H1 (cell line): ENCODE measurements at regions not wholly inside any gene's neighbourhood (a gene's known extent, or its start where the extent isn't known, plus 50 kb on each side); places are given as distances from the start of the nearest gene placed in this dataset.

Experiments used
- CTCF ChIA-PET: fragments of 300-600 bp; sonication (Branson Sonifier 250); formaldehyde crosslinking; loops from one replicate; lab custom pipeline; 2021; ENCODE audit not compliant: partially characterized antibody; lab: Charles Lee
- POLR2A ChIA-PET: fragments of 300-600 bp; sonication (Branson Sonifier 250); formaldehyde crosslinking; loops from one replicate; lab custom pipeline; 2021; ENCODE audit warnings: inconsistent platforms; ENCODE audit not compliant: partially characterized antibody; lab: Charles Lee
- DNase-seq, 2 experiments: peaks; one replicate each; pipeline versions ENCODE4 v3.0.0 to v3.0.0-alpha.2; 2010 to 2022; ENCODE audit warnings: low spot score in 2 of 2, low read depth in 1 of 2, mixed read lengths in 1 of 2
- FAIRE-seq: peaks from 2 replicates; lab custom pipeline; 2011; peaks lifted over from hg19 to GRCh38; lab: Jason Lieb, UNC
- H2AFZ ChIP-seq: 2 replicates; pipeline ENCODE4 v1.8.1; 2012; ENCODE audit warnings: low read length, inconsistent platforms
- H2AK5ac ChIP-seq: 2 replicates; pipeline ENCODE4 v1.6.1; 2013; ENCODE audit warnings: low read depth, low read length
- H2BK120ac ChIP-seq: replicated peaks from 2 replicates; pipeline ENCODE3; 2013; ENCODE audit warnings: low read depth, low read length, inconsistent platforms
- H2BK12ac ChIP-seq: 2 replicates; pipeline ENCODE4 v1.6.1; 2013; ENCODE audit warnings: low read depth, low read length
- H2BK15ac ChIP-seq: 2 replicates; pipeline ENCODE4 v1.6.1; 2013; ENCODE audit warnings: low read length
- H2BK20ac ChIP-seq: 2 replicates; pipeline ENCODE4 v1.6.1; 2013; ENCODE audit warnings: low read length
- H2BK5ac ChIP-seq: 2 replicates; pipeline ENCODE4 v1.6.1; 2013; ENCODE audit warnings: low read depth, low read length
- H3K14ac ChIP-seq: 2 replicates; pipeline ENCODE4 v1.6.1; 2013; ENCODE audit warnings: inconsistent platforms; ENCODE audit not compliant: insufficient read length
- H3K18ac ChIP-seq: 2 replicates; pipeline ENCODE4 v1.6.1; 2013; ENCODE audit warnings: low read length; ENCODE audit errors: extremely low read depth
- H3K23ac ChIP-seq: 2 replicates; pipeline ENCODE4 v1.6.1; 2013; ENCODE audit warnings: inconsistent platforms; ENCODE audit not compliant: insufficient read length
- H3K23me2 ChIP-seq: 2 replicates; pipeline ENCODE4 v1.6.1; 2013; ENCODE audit warnings: low read depth, low read length
- H3K27ac ChIP-seq: 2 replicates; pipeline ENCODE4 v1.6.1; 2011; ENCODE audit warnings: low read depth, low read length, inconsistent platforms
- H3K27me3 ChIP-seq, 4 experiments: replicated peaks in 1 of 4; 1 replicate in 1 of 4; 2 replicates in 3 of 4; pipeline versions ENCODE4 v1.6.1 to v1.8.1; 2011 to 2013; ENCODE audit warnings: low read length in 3 of 4, mild to moderate bottlenecking in 3 of 4, inconsistent platforms in 2 of 4, mixed read lengths in 2 of 4, moderate library complexity in 1 of 4; ENCODE audit not compliant: control insufficient read depth in 3 of 4, insufficient read depth in 3 of 4; ENCODE audit errors: extremely low read depth in 1 of 4
- H3K36me3 ChIP-seq, 4 experiments: 2 replicates each; pipeline versions ENCODE4 v1.6.1 to v1.8.1; 2011 to 2013; ENCODE audit warnings: mild to moderate bottlenecking in 4 of 4, low read length in 3 of 4, moderate library complexity in 2 of 4, control low read depth in 1 of 4, inconsistent platforms in 1 of 4; ENCODE audit not compliant: insufficient read depth in 4 of 4, control insufficient read depth in 2 of 4
- H3K4ac ChIP-seq: replicated peaks from 2 replicates; pipeline ENCODE3; 2013; ENCODE audit warnings: low read length, low read depth, mixed read lengths, inconsistent platforms; ENCODE audit not compliant: insufficient read length
- H3K4me1 ChIP-seq, 4 experiments: replicated peaks in 1 of 4; 1 replicate in 1 of 4; 2 replicates in 3 of 4; pipeline versions ENCODE4 v1.6.1 to v1.8.1; 2011 to 2013; ENCODE audit warnings: low read length in 3 of 4, inconsistent platforms in 2 of 4, mixed read lengths in 1 of 4; ENCODE audit not compliant: insufficient read depth in 4 of 4, control insufficient read depth in 3 of 4
- H3K4me2 ChIP-seq, 2 experiments: 2 replicates each; pipeline versions ENCODE4 v1.6.1 to v1.8.1; 2011 to 2013; ENCODE audit warnings: low read depth in 2 of 2, low read length in 2 of 2, control low read depth in 1 of 2, inconsistent platforms in 1 of 2, mild to moderate bottlenecking in 1 of 2; ENCODE audit not compliant: insufficient read depth in 1 of 2
- H3K4me3 ChIP-seq, 4 experiments: fragments of 200-600, 300-600 bp in 1 of 4; sonication (generic), shearing (Covaris generic), sonication (Bioruptor Twin) in 1 of 4; 2 replicates each; pipeline versions ENCODE4 v1.5.1 to v1.8.1; 2011 to 2016; ENCODE audit warnings: low read length in 4 of 4, low read depth in 3 of 4, control low read depth in 2 of 4, inconsistent platforms in 2 of 4, mild to moderate bottlenecking in 2 of 4, mixed read lengths in 1 of 4, moderate library complexity in 1 of 4; ENCODE audit not compliant: insufficient read depth in 2 of 4; ENCODE audit errors: extremely low read depth in 1 of 4
- H3K56ac ChIP-seq: replicated peaks from 2 replicates; pipeline ENCODE3; 2013; ENCODE audit warnings: low read depth, mild to moderate bottlenecking, mixed read lengths, low read length, inconsistent platforms; ENCODE audit not compliant: insufficient read length
- H3K79me1 ChIP-seq: 2 replicates; pipeline ENCODE4 v1.6.1; 2013; ENCODE audit warnings: low read depth, low read length, control low read depth
- H3K79me2 ChIP-seq, 2 experiments: 2 replicates each; pipeline versions ENCODE4 v1.6.1 to v1.8.1; 2012 to 2013; ENCODE audit warnings: low read length in 2 of 2, mild to moderate bottlenecking in 2 of 2, inconsistent platforms in 1 of 2; ENCODE audit not compliant: insufficient read depth in 2 of 2, control insufficient read depth in 1 of 2
- H3K9ac ChIP-seq, 4 experiments: replicated peaks in 1 of 4; 1 replicate in 1 of 4; 2 replicates in 3 of 4; pipeline versions ENCODE4 v1.6.1 to v1.8.1; 2011 to 2013; ENCODE audit warnings: low read depth in 3 of 4, low read length in 3 of 4, control low read depth in 2 of 4, mild to moderate bottlenecking in 2 of 4, moderate library complexity in 2 of 4, inconsistent platforms in 1 of 4; ENCODE audit errors: extremely low read depth in 1 of 4
- H3K9me3 ChIP-seq, 2 experiments: 2 replicates each; pipeline versions ENCODE4 v1.6.1 to v1.8.1; 2012 to 2013; ENCODE audit warnings: mild to moderate bottlenecking in 2 of 2, moderate library complexity in 2 of 2, control low read depth in 1 of 2, inconsistent platforms in 1 of 2, low read depth in 1 of 2, low read length in 1 of 2, mixed read lengths in 1 of 2; ENCODE audit not compliant: insufficient read depth in 2 of 2
- H4K20me1 ChIP-seq, 2 experiments: replicated peaks in 1 of 2; 2 replicates each; pipeline versions ENCODE3 to v1.8.1; 2011 to 2013; ENCODE audit warnings: inconsistent platforms in 2 of 2, low read length in 2 of 2, mild to moderate bottlenecking in 1 of 2; ENCODE audit not compliant: insufficient read depth in 2 of 2, control insufficient read depth in 1 of 2
- H4K5ac ChIP-seq: 2 replicates; pipeline ENCODE4 v1.6.1; 2013; ENCODE audit warnings: low read length, low read depth, mixed read lengths, inconsistent platforms; ENCODE audit not compliant: insufficient read length
- H4K8ac ChIP-seq: 2 replicates; pipeline ENCODE4 v1.8.0; 2013; ENCODE audit warnings: mild to moderate bottlenecking, moderate library complexity, low read length, inconsistent platforms; ENCODE audit not compliant: insufficient read depth; ENCODE audit errors: extremely low read depth
- H4K91ac ChIP-seq: replicated peaks from 2 replicates; pipeline ENCODE3; 2013; ENCODE audit warnings: low read length, mixed read lengths, inconsistent platforms; ENCODE audit not compliant: insufficient read length
- ASH2L ChIP-seq: fragments of 200-600, 300-600 bp; sonication (generic); IDR thresholded peaks from one replicate; pipeline ENCODE4 v1.7.1; 2017; ENCODE audit warnings: low read length
- CEBPB ChIP-seq: IDR thresholded peaks from 2 replicates; pipeline ENCODE4 v1.6.1; 2012; ENCODE audit warnings: low read depth, low read length
- CHD1 ChIP-seq: IDR thresholded peaks from 2 replicates; pipeline ENCODE4 v1.6.1; 2012; ENCODE audit warnings: low read depth, low read length, improper control_type of control experiment
- EGR1 ChIP-seq: IDR thresholded peaks from 2 replicates; pipeline ENCODE4 v1.6.1; 2011; ENCODE audit warnings: low read depth, low read length, borderline replicate concordance
- EZH2 ChIP-seq: fragments of 200-600 bp; sonication (generic); IDR thresholded peaks from 2 replicates; pipeline ENCODE4 v1.7.1; 2012; ENCODE audit warnings: low read depth, mild to moderate bottlenecking, moderate library complexity, low read length, inconsistent platforms; ENCODE audit not compliant: severe bottlenecking
- JUND ChIP-seq: IDR thresholded peaks from 2 replicates; pipeline ENCODE4 v1.6.1; 2011; ENCODE audit warnings: mild to moderate bottlenecking, improper control_type of control experiment, low read length
- KDM5A ChIP-seq: fragments of 200-600 bp; IDR thresholded peaks from 2 replicates; pipeline ENCODE4 v1.7.1; 2012; ENCODE audit warnings: mild to moderate bottlenecking, low read length, inconsistent platforms, mixed read lengths
- POLR2AphosphoS5 ChIP-seq: IDR thresholded peaks from 2 replicates; pipeline ENCODE4 v1.6.1; 2011; ENCODE audit warnings: low read depth, low read length
- RXRA ChIP-seq: IDR thresholded peaks from 2 replicates; pipeline ENCODE4 v1.6.1; 2011; ENCODE audit warnings: low read depth, mild to moderate bottlenecking, low read length, moderate library complexity; ENCODE audit not compliant: insufficient read depth
- SIX5 ChIP-seq: IDR thresholded peaks from 2 replicates; pipeline ENCODE4 v1.6.1; 2011; ENCODE audit warnings: mild to moderate bottlenecking, low read depth, low read length
- TAF1 ChIP-seq: IDR thresholded peaks from 2 replicates; pipeline ENCODE4 v1.6.1; 2011; ENCODE audit warnings: mild to moderate bottlenecking, low read depth, low read length
- TEAD4 ChIP-seq: IDR thresholded peaks from 2 replicates; pipeline ENCODE4 v1.6.1; 2012; ENCODE audit warnings: low read depth, low read length, inconsistent platforms, mixed read lengths
- TF ChIP-seq, protein P1 (sequence below): IDR thresholded peaks from 2 replicates; pipeline ENCODE4 v1.6.1; 2011; ENCODE audit warnings: low read length, improper control_type of control experiment

DNA sequence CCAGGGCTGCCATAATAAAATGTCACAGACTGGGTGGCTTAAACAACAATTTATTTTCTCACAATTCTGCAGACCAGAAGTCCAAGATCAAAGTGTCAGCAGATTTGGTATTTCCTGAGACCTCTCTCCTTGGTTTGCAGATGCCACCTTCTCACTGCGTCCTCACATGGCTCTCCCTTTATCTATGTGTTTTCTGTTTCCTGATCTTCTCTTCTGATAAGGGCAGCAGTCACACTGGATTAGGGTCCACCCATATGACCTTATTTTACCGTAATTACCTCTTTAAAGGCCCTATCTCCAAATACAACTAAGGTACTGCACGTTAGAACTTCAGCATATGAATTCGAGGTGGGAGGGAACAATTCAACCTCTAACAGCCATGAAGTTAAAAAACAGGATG lies 238.9 kb upstream of the API5 start (continued):
- TF ChIP-seq TAF1 (no peak), CHD1 (no peak)

DNA sequence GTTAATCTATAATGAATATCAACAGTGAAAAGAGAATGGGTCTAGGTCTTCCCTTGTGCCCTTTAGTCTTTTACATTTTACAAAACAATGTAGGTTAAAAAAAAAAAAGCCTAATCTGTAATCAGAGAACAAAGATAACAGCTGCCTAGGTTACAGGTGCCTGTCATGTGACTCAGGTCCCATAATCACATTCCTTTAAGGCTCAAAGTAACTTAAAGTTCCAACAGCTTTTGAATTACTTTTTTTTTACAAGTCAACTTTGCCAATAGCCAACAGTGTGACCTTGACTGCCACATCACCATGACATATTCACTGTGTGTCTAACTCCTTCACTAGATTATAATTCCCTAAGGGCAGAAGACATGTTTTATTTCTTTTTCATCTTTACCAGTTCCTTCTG lies 237.0 kb upstream of the API5 start:
- CTCF ChIA-PET, result interaction anchor here (1.2 kb wide), 1 partner anchor 207 kb away, joined by 3 read pairs; no protein-coding TSS in a partner anchor
- peak; percentile 24 for FAIRE-seq
- H4K8ac ChIP-seq, result no peak overlapping the region

More for the DNA sequence above, 237.0 kb upstream of the API5 start:
- Histone ChIP-seq H2BK12ac (no peak overlapping the region), H3K4ac (no peak overlapping the region), H3K4me1 (peaks cover 0 to 10% (median 1%) of the 10 kb centered on the region in 4 experiments; a peak in 1 of 7 replicates), H3K79me2 (no peaks in the 10 kb centered on the region), H3K36me3 (no peaks in the 10 kb centered on the region), H3K56ac (no peak overlapping the region), H3K79me1 (no peaks in the 10 kb centered on the region), H3K18ac (no peak overlapping the region), H3K4me2 (no peak overlapping the region), H3K4me3 (no peak overlapping the region), H3K14ac (no peak overlapping the region), H2AFZ (no peak overlapping the region), H3K27me3 (peaks cover 0 to 1% (median 0%) of the 10 kb centered on the region in 4 experiments; a peak in 1 of 7 replicates), H3K9me3 (peaks cover 3 to 9% of the 10 kb centered on the region in 2 experiments; a peak in 3 of 4 replicates), H2BK15ac (no peak overlapping the region), H2BK5ac (no peak overlapping the region), H3K27ac (no peak overlapping the region), H4K20me1 (no peaks in the 10 kb centered on the region), H2BK20ac (no peak overlapping the region), H2AK5ac (no peak overlapping the region)
- DNase-seq, result no peak
- TF ChIP-seq KDM5A (no peak), EZH2 (no peak), EGR1 (no peak), SIX5 (no peak), ASH2L (no peak), JUND (no peak), RXRA (no peak), POLR2AphosphoS5 (no peak), TEAD4 (no peak), CEBPB (no peak)
- TF ChIP-seq, protein P1, sequence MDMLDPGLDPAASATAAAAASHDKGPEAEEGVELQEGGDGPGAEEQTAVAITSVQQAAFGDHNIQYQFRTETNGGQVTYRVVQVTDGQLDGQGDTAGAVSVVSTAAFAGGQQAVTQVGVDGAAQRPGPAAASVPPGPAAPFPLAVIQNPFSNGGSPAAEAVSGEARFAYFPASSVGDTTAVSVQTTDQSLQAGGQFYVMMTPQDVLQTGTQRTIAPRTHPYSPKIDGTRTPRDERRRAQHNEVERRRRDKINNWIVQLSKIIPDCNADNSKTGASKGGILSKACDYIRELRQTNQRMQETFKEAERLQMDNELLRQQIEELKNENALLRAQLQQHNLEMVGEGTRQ, result no peak
- TF ChIP-seq, all 59 proteins: peak for 0
- Histone ChIP-seq H2BK120ac (no peak overlapping the region), H4K5ac (no peak overlapping the region), H3K23ac (no peak overlapping the region), H3K23me2 (no peaks in the 10 kb centered on the region), H4K91ac (no peak overlapping the region), H3K9ac (no peak overlapping the region)
- POLR2A ChIA-PET, result no interaction called here
